Stimulated activated naive CD4-positive, alpha-beta T cell treated with Interleukin-2 at 50 U/mL for 16 hours (primary cell): ENCODE measurements at regions not wholly inside any gene's neighbourhood (a gene's known extent, or its start where the extent isn't known, plus 50 kb on each side); places are given as distances from the start of the nearest gene placed in this dataset.

ENCODE experiments used
- DNase-seq: peaks from one replicate; lab custom pipeline; 2025; lab: John Stamatoyannopoulos, UW

DNA sequence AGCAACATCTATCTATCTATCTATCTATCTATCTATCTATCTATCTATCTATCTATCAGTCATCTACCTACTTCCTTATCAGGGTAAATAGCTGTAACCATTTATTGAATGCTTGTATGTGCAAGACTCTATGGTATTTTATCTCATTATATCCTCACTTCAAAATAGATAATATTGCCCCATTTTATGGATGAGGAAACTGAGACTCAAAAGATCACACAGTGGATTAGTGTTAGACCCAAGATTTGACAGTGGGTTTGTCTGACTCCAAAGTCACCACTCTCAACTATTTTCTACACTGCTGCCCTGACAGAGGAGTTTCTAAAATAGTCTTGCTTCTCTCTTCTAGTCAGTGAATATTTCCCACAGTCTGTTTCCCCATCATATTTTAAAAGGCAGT is 94.3 kb upstream of the NR3C1 start:
- DNase-seq: no peak

DNA sequence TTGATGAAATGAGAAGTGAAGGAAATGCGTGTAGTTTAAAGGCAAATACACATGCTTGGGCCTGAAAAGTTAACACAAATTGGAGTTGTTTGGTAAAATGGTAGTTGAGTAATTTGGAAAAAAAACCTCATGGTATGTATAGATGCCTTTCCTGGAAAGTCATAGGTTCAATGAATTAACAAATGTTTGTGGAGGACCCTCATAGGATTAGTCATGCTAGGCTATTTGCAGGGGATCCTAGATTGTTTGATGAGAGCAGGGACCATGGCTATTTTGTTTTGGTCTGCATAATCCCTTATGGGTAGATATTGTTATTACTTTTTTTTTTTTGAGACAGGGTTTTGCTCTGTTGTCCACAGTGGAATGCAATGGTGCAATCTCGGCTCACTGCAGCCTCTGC is 93.5 kb upstream of the NR3C1 start:
- DNase-seq: no peak

DNA sequence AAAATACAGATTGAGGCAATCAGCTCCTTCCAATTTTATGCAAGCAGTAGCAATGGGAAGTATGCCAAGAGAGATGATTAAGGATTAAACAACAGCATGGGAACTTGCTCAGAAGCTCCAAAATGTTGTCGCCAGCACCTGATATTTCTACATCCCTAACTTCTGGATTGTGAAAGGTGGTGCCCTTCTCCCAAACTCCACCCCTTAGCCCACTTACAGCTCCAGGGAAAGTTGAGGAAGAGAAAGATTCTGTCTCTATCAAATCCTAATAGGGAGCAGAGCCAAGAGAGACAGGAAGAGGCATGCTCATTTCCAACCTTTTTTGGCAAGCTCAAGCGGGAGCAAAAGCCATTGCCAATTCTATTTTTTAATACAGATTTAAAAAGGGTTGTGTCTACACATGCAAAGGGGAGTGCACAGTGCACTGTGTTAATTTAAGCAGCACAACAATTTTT is 92.4 kb upstream of the NR3C1 start:
- DNase-seq: no peak

DNA sequence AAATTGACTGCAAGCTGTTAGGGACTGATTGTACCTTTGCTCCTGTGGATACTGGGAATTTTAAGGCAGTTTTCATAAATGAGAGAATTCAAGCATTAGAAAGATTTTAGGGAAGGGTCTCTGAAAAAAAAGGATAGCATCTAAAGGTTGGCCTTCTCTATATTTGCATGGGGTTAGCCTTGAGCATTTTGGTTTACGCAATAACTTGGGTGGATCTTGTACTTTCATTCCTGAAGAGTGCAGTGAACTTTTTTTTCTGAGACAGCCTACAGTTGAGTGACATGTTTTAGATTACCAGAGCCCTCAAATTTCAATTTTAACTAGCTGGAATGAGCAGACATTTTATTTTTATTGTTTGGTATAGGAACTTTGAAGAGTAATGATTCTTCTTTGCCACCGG is 91.6 kb upstream of the NR3C1 start:
- DNase-seq: no peak

DNA sequence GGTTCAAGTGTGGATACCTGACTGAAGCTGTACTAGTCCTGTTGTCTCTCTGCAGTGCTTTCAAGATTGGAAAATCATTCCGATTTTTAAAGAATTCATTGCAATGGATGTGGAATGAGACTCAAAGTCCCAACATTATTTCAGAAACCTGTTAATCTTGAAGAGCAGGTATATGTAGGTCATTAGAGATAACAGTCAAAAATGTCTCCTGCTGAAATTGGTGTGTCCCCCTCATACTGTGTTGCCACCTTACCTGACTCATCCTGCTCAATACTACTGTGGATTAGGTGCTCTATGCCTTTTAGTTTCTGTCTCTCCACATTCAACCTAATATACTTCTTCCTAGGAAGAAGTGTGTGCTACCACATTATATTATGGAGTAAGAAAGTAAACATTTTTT is 91.1 kb upstream of the NR3C1 start:
- DNase-seq: no peak

DNA sequence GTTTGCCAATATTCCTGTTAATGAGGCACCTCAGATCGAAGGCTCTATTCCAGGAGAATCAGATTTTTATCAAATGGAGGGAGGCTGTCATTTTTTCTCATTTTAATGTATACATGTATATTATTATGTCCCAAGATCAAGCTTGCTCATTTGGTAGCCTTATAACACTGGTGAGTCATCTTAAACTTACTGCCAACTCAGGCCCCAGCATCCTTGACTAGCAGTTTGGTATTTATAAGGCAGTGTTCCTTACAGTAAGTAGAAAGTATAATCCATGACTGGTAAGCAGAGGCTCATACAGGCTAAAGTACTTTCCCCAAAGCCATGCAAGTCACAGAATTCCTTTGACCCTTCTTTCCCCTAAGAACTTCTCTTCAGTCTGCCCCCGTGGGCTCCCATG is 90.7 kb upstream of the NR3C1 start:
- no peak for DNase-seq

DNA sequence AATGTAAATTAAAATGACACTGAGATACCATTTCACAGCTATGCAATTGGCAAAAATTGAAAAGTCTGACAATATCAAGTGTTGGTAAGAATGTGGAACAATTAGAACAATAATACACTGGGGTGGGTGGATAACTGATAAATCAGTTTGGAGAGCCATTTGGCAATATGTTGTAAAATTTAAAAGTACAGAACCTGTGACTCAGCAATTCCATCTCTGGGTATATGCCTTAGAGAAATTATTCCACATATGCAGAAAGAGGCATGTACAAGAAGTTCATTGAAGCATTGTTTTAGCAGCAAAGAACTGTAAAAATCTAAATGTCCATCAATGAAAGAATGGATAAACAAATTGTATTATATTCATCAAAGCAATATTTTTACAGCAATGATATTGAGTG is 89.3 kb upstream of the NR3C1 start:
- no peak for DNase-seq

DNA sequence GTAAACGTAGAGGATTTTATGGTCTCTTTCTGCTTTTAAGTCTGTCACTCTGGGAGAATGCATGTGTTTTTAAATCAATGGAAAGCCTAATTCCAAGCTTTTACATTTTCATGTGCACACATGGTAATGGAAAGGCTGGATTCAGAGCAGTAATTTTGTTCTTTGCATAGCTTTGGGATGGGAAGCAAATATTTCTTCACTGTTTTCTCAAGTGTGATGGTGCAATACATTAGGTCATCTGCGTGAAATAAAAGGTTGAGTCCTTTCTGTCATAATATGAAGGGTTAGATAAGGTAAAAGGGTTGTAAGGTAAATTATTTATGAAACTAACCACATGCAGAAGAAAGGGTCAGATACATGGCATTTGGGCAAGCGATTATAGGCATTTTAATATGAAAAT is 88.2 kb upstream of the NR3C1 start:
- DNase-seq: no peak

DNA sequence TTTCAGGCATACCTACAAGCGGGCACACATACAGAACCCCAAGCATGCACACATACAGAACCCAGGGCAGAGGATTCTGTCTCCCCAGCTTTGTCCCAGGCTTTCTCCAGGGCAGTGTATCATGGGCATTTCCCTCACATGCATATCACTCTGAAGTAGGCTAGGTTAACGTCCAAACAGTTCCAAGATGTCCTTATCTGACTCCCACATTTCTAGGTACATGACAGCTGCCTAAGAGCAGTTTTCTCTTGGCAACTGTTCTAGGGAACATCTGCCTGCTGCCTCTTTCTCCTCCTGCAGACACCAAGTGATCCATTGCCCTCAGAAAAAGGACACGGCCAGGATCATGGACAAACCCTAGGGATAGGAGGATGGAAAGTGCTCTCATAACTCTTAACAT is 84.9 kb upstream of the NR3C1 start:
- DNase-seq: no peak

DNA sequence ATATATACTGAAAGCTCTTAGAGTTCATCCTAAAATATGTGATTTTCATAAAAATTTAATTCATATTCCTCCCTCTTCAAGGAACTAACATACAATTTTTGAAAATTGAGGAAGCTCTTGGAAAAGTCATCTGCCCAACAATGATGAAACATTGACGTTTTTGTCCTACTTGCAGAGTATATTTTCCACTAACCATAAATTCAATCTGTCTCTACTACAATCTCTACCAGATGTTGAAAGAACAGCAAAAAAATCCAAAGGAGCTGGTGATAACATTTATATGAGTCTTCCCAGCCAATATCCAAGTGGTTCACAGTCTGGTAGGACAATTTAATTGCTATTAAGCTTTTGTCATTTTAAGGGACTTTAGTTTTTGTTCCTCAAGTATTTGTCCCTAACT is 81.1 kb upstream of the NR3C1 start:
- DNase-seq: no peak

DNA sequence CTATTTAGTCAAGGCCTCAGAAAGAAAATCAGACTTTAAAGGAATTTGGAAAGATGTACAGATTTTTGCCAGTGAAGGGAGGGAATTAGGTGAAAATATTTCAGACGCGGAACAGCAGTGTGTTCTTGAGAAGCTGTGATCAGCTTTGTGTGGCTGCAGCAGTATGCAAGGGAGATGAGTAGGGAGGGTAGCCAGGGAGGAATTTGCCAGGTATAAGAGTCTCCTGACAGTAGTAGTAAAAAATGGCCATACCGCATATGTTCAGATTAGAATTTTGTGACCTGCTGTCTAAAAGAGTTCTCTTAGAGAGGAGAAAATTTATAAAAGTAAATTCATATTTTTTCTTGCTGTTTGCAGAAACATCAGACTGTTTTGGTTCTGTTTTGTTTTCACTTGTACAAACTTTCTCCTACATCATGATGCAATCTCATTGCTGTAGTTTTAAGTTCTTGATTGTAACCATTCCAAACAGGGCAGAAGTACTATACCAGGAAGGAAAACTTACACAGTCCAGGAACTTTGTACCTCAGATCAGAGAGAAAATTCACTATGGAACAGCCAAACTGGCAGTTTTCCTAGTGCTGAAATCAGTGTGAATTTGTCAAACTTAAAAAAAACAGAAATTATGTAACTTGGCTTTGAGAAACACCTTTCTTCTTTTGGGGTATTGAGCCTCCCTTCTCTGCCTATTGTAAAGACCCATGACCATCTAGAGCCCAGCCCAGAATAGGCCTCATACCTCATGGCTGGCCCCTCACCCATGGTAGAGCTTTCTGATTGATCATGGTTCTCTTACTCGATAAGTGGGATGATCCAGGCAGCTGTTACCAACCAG is 78.4 kb upstream of the NR3C1 start:
- DNase-seq: no peak

DNA sequence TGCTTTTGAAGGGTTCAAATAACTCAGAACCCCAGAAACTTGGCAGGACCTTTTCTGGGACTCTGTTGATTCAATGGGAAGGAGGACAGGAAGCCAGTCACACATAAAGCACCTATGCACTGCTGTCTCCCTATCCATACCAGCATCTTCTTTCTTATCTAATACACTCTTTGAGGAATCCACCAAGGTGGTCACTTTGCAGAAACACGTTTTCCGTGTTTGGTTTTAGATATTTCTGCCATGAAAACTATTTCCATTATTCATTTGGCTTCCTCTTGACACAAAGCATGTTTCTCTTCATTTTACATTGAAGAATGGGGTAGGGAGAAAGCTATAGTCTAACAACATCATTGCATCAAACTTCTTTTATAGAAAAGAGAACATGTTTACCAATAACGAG is 76.5 kb upstream of the NR3C1 start:
- DNase-seq: no peak

DNA sequence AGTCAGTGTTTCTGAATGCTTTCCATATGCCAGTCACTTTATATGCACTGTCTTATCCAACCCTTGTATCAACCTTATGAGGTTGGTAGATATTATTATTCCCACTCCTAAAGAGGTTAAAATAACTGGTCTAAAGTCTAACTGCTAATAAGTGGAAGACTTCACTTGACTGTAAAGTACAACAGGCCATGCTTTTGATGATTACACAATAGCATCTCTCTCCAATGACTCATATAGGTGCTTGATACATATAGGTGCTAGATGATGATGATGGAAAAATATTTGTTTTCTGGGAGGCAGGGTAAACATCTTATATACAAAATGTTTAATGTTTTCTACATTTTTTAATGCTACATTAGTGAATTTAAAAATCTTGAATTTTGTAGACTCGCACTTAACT is 75.9 kb upstream of the NR3C1 start:
- DNase-seq: no peak

DNA sequence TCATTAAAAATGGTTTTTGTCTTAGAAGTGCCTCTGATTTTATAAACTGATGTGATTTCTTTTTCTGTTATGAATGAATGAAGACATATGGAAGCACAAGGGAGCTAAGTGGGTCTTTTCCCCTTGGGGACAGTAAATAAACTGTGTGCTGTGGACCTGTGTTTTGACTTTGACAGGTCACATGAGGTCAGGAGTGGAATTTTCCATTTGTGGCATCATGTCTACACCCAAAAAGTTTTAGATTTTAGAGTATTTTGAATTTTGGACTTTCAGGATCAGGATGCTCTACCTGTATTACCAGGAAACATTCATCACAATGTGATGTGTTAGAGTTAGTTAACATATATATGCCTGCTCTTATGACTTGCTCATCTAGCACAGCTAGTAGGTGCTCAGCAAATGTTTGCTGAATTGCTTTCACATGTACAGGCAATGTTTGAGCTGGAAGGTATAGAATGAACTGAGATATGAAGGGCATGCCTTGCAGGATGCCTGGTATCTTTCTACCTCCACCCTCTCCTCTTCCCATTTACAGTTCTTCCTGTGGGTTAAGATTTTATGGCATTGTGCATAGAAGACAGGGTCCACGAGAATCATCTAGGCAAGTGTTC is 73.2 kb upstream of the NR3C1 start:
- DNase-seq: no peak

DNA sequence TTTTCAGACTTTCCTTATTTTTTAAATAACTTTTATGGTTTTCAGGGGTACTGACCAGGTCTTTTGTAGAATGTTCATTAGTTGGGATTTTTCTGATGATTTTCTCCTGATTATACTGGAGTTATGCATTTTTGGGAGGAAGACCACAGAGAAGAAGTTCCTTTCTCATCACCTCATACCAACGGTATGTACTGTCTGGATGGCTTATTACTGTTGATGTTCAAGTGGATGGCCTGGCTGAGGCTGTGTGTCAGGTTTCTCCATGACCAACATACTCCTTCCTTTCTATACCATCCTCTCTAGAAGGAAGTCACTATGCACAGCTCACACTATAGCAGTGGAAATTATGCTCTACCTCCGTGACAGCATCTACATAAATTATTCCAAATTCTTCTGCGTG is 71.1 kb upstream of the NR3C1 start:
- DNase-seq: no peak

DNA sequence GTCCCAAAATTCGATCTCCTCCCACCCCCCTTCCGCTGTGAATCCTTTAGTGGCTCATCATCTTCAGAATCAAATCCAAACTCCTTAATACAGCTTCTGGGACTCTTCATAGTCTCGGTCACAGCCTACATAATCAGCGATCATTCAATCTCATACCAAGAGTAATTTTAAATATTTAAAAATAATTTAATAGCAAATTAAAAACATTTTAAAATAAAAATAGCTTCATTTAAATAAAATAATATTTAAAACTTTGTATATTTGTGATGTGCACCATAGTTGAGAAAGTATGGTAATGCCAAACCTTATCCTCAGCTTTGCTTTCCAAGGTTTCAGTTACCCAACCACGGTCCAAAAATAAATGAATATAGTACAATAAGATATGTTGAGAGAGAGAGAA is 70.0 kb upstream of the NR3C1 start:
- no peak for DNase-seq

DNA sequence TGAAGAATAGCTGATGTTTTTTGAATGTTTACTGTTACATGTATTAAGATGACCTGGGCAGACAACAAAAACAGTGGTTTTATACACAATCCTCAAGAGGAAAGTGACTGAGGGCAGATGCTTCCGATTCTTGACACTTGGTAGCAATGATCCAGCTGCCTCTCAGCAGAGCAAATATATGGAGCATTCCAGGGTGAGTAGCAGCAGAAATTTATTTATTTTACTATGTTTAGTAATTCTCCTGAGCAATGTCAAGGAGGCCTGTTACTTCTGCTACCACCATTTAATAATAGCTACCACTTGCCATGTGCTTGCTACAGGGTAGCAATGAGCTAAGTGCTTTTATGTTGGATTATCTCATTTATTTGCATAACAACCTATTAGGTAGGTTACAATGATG is 69.1 kb upstream of the NR3C1 start:
- DNase-seq: no peak

DNA sequence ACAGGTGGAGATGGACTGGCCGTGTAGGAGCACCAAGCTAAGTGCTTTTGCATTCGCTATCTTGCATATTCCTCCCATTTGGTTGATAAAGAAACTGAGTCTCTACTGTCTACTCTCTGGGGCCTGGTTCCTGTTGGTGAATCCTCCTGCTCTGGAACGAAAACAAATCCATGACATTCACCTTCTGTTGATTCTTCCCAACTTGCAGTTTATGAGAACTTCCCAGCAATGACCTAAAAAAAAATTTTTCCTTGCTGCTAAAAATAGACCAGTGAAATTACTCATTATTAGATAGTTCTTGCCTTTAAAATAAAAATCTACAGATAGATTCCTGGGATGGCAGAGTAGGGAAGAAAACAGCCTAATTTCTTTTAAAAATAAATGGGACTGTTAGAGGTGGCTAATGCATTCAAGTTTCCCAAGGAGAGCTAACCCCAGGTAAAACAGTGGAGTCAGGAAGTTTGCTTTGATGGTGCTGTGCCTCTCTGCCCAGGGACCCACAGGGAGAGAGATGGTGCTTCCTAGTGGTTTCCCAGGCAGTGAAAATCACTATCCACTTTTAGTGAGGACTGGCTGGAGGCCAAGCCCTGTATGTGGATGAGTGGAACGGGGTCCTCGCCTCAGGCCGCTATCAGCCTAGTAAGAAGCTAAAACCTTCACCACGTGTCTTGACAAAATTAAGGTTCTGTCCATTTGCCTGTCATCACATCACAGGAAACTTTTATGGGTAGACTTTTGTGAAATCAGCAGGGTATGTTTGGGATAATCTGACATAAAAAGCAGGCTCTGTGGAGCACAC is 68.4 kb upstream of the NR3C1 start:
- DNase-seq: no peak

DNA sequence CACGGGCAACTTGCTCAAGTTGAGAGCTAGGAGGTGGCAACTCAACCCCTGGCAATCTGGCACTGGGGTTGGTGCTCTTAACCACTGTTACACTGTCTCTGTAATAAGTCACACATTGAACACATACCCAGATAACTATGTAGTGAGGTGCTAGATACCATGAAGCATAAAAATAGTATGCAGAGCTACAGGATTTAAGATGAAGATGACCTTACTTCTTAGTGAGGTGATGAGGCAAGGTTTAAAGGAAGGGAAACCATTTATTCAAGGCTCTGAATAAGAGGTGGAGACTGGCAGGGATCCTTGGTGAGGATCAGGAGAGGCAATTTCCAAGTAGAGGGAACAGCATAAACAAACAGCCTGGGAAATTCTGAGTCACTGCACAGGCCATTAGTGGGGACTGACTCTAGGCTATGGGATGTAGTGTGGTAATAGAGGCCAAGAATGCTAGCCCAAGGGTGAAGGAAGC is 67.6 kb upstream of the NR3C1 start:
- no peak for DNase-seq

DNA sequence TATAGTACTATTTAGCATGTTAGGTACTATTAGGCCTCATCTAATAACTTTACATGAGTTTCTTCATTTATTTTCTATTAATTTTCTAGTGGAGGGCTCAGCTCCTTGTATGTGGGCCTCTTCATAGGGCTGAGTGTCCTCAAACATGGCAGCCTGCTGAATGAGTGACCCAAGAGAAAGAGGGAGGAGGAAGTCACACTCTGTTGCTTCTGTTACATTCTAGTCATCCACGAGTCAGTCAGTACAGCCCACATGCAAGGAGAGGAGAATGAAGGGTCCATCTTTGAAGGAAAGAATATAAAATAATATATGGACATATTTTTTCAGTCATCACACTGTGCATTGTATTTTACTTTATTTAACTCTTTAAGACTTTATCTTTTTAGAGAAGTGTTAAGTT is 66.6 kb upstream of the NR3C1 start:
- no peak for DNase-seq

DNA sequence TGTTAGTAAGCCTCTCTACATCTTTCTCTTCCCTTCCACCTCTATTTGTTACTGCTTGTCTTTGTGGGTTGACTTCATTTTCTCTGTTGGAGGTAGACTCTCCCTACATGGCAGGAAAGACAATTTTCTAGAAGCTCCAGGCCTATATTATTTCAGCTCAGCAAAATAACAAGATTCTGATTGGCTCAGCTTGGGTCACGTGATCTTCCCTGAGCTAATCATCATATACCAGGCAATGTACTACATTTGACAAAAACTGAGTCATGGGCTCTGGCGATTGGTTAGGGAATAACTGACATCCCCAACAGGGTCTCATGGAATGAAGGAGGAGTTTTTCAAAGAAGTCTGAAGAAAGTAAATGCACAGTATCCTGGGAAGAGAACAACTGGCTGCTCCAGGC is 65.6 kb upstream of the NR3C1 start:
- DNase-seq: no peak

DNA sequence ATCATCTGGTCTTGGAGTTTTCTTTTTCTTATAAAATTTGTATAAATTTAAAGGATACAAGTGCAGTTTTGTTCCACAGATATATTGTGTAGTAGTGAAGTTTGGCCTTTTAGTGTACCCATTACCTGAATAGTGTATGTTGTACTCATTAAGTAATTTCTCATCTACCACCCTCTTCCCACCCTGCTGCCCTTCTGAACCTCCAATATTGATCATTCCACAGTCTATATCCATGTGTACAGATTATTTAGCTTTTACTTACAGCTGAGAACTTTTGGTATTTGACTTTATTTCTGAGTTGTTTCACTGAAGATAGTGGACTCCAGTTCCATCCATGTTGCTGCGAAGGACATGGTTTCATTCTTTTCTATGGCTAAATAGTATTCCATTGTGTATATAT is 63.1 kb upstream of the NR3C1 start:
- no peak for DNase-seq
